ENCODE measurements at regions not wholly inside any gene's neighbourhood (a gene's known extent, or its start where the extent isn't known, plus 50 kb on each side); places are given as distances from the start of the nearest gene placed in this dataset.

DNA sequence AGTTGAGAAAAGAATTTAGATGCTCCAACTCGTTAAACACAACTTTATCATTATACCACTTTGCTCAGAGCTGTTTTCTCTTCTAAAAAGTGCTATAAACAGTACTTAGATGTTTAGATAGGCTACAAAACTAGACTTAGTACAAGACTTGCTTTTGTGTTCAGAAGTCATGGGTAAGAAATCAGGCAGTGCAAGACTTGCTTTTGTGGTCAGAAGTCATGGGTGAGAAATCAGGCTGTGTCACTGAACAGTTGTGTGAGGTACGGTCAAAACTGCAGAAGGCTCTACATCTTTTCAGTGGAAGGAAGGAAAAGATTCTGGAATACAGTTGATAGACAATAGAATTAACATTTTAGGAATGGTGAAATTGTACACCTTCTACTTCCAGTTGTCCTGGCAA is 239.7 kb downstream of the DNAJB9 start:
- peaks cover 7% of the 10 kb centered on the region for H3K4me1 Mint-ChIP-seq
- no peak for TF ChIP-seq EZH2phosphoT487 (IDR thresholded peaks at IDR 0.05)
- TF ChIP-seq EZH2 (IDR thresholded peaks at IDR 0.05), result no peak
- TF ChIP-seq, protein P1, sequence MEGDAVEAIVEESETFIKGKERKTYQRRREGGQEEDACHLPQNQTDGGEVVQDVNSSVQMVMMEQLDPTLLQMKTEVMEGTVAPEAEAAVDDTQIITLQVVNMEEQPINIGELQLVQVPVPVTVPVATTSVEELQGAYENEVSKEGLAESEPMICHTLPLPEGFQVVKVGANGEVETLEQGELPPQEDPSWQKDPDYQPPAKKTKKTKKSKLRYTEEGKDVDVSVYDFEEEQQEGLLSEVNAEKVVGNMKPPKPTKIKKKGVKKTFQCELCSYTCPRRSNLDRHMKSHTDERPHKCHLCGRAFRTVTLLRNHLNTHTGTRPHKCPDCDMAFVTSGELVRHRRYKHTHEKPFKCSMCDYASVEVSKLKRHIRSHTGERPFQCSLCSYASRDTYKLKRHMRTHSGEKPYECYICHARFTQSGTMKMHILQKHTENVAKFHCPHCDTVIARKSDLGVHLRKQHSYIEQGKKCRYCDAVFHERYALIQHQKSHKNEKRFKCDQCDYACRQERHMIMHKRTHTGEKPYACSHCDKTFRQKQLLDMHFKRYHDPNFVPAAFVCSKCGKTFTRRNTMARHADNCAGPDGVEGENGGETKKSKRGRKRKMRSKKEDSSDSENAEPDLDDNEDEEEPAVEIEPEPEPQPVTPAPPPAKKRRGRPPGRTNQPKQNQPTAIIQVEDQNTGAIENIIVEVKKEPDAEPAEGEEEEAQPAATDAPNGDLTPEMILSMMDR (IDR thresholded peaks at IDR 0.05), result no peak
- no peak overlapping the region for H3K4me3 Mint-ChIP-seq
- H3K36me3 Mint-ChIP-seq, result no peaks in the 10 kb centered on the region
- Histone ChIP-seq H2AFZ (replicated peaks) (no peak overlapping the region), H4K20me1 (ENCODE audit: low read depth) (no peaks in the 10 kb centered on the region), H3K4me1 (no peaks in the 10 kb centered on the region), H3K9me3 (ENCODE audit: low read depth) (no peaks in the 10 kb centered on the region), H3K79me2 (ENCODE audit: low read depth) (no peaks in the 10 kb centered on the region), H3K36me3 (no peaks in the 10 kb centered on the region), H3K27ac (no peak overlapping the region), H3F3A (ENCODE audit: low read depth) (no peaks in the 10 kb centered on the region), H3K4me2 (no peak overlapping the region), H3K27me3 (no peaks in the 10 kb centered on the region), H3K9ac (no peak overlapping the region), H3K4me3 (no peak overlapping the region)
- no peaks in the 10 kb centered on the region for H3K27me3 Mint-ChIP-seq (ENCODE audit: insufficient read depth, low read depth)
- no peaks in the 10 kb centered on the region for H3K9me3 Mint-ChIP-seq
- no peak overlapping the region for H3K27ac Mint-ChIP-seq
- DNase-seq (ENCODE audit: low spot score), result no peak

DNA sequence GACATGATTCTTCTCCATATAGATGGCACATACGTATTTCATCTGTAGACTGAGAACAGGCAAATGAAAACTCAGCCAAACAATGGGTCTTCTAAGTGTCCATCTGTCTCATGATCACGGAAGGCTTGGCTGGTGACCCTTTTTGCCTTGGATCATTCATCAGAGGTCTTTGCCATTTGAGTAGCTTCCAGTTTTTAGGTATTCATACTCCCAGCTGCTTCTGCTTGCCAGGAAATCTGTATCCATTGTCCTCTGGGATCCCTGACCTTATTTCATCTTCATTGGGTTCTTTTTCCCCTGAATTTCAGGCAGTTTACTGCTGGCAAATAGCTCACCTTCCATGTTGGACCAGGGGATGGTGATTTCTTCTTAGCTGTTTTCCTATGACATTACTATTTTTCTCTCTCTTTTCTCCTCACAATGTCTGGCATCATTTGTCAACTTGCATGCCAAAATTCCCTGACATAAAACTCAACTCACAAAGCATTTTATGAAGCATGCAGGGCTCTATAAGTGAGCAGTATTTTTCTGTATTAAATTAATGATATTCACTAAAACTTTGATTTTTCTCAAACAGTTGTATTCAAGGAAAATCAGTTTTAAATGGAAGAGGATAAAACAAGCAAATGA is 241.2 kb downstream of the DNAJB9 start:
- H3K27ac Mint-ChIP-seq, result no peak overlapping the region
- no peaks in the 10 kb centered on the region for H3K4me1 ChIP-seq
- no peak overlapping the region for H3K27ac ChIP-seq
- H3K36me3 ChIP-seq, result no peaks in the 10 kb centered on the region
- no peaks in the 10 kb centered on the region for H3K27me3 Mint-ChIP-seq (ENCODE audit: insufficient read depth, low read depth)
- H3K9ac ChIP-seq, result no peak overlapping the region
- H3K4me1 Mint-ChIP-seq, result peaks cover 7% of the 10 kb centered on the region
- no peaks in the 10 kb centered on the region for H3K36me3 Mint-ChIP-seq
- H3K9me3 Mint-ChIP-seq, result no peaks in the 10 kb centered on the region
- H3K4me3 Mint-ChIP-seq, result no peak overlapping the region
- no peaks in the 10 kb centered on the region for H3K79me2 ChIP-seq (ENCODE audit: low read depth)
- H3F3A ChIP-seq (ENCODE audit: low read depth), result no peaks in the 10 kb centered on the region
- no peak overlapping the region for H3K4me2 ChIP-seq
- H4K20me1 ChIP-seq (ENCODE audit: low read depth), result no peaks in the 10 kb centered on the region
- H3K27me3 ChIP-seq, result no peaks in the 10 kb centered on the region
- H3K4me3 ChIP-seq, result no peak overlapping the region
- TF ChIP-seq EZH2 (IDR thresholded peaks at IDR 0.05) (no peak), EZH2phosphoT487 (IDR thresholded peaks at IDR 0.05) (no peak)
- TF ChIP-seq, protein P1 (IDR thresholded peaks at IDR 0.05), result no peak
- H2AFZ ChIP-seq (replicated peaks), result no peak overlapping the region
- no peaks in the 10 kb centered on the region for H3K9me3 ChIP-seq (ENCODE audit: low read depth)
- DNase-seq (ENCODE audit: low spot score), result no peak

DNA sequence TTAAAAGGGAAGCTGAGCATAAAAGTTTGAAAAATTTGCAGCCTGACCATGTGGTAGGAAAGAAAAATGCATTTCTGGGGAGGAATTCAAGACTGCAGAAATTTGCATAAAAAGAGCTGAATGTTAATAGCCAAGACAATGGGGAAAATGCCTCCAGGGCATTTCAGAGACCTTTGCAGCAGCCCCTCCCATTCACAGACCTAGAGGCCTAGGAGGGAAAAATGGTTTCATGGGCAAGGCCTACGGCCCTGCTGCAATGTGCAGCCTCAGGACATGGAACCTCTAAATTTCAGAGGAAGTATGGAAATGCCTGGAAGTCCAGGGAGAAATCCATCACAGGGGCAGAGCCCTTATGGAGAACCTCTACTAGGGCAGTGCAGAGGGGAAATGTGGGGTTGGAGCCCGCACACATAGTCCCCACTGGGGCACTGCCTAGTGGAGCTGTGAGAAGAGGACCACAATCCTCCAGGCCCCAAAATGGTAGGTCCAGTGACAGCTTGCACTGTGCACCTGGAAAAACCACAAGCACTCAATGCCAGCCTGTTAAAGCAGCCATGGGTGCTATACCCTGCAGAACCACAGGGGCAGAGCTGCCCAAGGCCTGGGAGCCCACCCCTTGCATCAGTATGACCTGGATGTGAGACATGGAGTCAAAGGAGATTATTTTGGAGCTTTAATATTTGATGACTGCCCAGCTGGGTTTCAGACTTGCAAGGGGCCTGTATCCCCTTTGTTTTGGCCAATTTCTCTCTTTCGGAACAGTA is 243.8 kb downstream of the DNAJB9 start:
- H3K4me2 ChIP-seq, result no peak overlapping the region
- DNase-seq (ENCODE audit: low spot score), result no peak
- no peaks in the 10 kb centered on the region for H3K9me3 Mint-ChIP-seq
- no peaks in the 10 kb centered on the region for H3F3A ChIP-seq (ENCODE audit: low read depth)
- no peaks in the 10 kb centered on the region for H3K79me2 ChIP-seq (ENCODE audit: low read depth)
- H3K4me3 Mint-ChIP-seq, result no peak overlapping the region
- no peaks in the 10 kb centered on the region for H3K27me3 Mint-ChIP-seq (ENCODE audit: insufficient read depth, low read depth)
- TF ChIP-seq EZH2 (IDR thresholded peaks at IDR 0.05), result no peak
- TF ChIP-seq, protein P1 (IDR thresholded peaks at IDR 0.05), result no peak
- no peak for TF ChIP-seq EZH2phosphoT487 (IDR thresholded peaks at IDR 0.05)
- no peak overlapping the region for H3K9ac ChIP-seq
- H2AFZ ChIP-seq (replicated peaks), result no peak overlapping the region
- H3K36me3 Mint-ChIP-seq, result no peaks in the 10 kb centered on the region
- H3K27ac ChIP-seq, result no peak overlapping the region
- peak overlapping the region; percentile 3 for H3K27ac Mint-ChIP-seq
- H4K20me1 ChIP-seq (ENCODE audit: low read depth), result no peaks in the 10 kb centered on the region
- no peak overlapping the region for H3K4me3 ChIP-seq
- no peaks in the 10 kb centered on the region for H3K27me3 ChIP-seq
- no peaks in the 10 kb centered on the region for H3K9me3 ChIP-seq (ENCODE audit: low read depth)
- no peaks in the 10 kb centered on the region for H3K36me3 ChIP-seq
- H3K4me1 Mint-ChIP-seq, result peaks cover 5% of the 10 kb centered on the region
- H3K4me1 ChIP-seq, result no peaks in the 10 kb centered on the region

Data from neural progenitor cell (in vitro differentiated cells).